Fibroblast of peridontal ligament (primary cell): ENCODE measurements at regions not wholly inside any gene's neighbourhood (a gene's known extent, or its start where the extent isn't known, plus 50 kb on each side); places are given as distances from the start of the nearest gene placed in this dataset.
"Not testable (repeated sequence)": the region's sequence is repeated elsewhere in the genome, so short reads cannot be mapped to it uniquely, and the experiment has no call there.

Source experiments
- DNase-seq: peaks from one replicate; pipeline ENCODE4 v3.0.0-alpha.2; 2010; ENCODE audit errors: extremely low read depth

DNA sequence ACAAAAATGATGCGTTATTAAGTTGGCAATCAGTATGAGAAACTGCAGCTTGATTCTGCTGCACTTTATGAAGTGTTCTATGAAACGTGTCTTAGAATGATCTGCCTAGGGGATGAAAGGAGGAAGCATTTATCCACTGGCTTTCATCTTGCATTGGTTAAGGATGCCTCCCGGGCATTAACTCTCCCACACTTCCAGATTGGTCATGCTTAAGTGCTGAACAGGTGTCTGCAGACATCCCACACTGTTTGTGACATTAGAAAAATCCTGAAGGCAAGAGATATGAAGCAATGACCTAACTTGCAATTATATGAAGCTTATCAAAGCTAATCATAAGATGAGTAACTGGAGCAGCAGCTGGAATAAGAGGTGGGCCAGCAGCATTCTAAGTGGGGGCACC lies 437.3 kb downstream of the NSUN3 start:
- DNase-seq = no peak

DNA sequence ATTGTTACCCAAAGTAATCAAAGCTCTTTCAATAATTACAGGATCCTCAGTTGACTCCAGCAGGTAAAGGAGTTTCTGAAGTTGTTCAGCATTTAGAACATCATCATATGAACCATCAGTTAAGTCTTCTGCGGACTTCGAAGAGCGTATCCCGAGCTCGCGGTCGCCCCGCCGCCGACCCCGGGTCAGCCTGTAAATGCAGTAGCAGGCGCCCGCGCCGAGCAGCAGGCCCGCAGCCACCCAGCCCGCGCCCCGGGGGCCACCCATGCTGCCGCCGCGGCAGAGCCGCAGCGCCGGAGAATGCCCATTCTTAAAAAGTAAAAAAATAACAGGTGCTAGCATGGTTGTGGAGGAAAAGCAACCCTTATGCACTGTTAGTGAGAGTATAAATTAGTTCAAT lies 444.5 kb downstream of the NSUN3 start:
- DNase-seq = not testable (repeated sequence)

DNA sequence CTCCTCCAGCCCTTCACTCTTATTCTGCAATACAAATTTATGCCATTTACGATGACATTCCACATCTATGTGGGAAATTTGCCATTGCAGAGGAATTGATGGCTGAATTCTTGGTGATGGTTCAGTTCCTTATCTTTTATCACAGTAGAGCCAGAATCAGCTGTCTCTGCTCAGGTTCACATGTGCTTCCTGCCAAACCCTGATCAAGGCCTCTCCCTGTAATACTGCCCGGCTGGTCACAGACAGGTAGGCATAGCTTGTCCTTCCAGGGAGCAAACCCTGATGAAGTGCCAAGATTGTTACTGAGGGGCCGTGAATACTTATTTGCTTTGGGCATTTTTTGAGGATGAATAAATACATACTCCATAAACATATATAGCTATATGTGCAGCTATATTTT lies 450.0 kb downstream of the NSUN3 start:
- DNase-seq = no peak

DNA sequence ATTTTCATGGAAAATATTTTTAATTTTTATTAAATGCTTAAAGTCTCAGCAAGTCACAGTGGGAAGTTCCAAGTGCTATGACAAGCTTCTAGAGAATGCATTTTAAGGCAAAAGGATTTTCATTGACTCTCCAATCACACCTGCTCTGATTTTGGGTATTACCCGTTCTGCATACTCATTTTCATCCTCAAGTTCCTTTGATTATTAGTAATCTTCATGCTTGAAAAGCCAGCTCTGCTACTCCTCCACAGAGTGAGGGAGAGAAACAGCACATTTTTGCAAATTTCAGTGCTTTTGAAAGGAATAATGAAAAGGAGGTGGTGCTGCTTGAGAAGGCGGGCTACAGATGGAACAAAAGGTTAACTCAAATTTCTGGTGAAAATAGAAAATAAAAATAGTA lies 450.7 kb downstream of the NSUN3 start:
- no peak for DNase-seq

DNA sequence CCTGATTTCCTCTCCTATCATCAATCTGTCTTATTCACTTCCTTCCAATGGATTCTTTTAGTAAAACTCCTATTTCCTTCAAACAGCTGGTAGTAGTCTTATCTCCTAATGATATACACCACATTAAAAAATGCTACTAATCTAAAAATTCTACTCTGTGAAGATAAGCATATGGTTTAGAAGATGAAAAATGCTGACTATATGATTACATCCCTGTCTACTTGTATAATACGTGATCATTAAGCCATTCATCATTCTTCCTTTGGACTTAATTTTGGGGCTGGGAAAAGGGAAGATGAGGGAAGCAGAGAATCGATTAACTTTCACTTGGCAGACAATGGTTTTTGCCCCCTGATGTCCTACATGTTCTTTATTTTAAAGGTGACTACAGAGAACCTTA lies 453.1 kb downstream of the NSUN3 start:
- no peak for DNase-seq

DNA sequence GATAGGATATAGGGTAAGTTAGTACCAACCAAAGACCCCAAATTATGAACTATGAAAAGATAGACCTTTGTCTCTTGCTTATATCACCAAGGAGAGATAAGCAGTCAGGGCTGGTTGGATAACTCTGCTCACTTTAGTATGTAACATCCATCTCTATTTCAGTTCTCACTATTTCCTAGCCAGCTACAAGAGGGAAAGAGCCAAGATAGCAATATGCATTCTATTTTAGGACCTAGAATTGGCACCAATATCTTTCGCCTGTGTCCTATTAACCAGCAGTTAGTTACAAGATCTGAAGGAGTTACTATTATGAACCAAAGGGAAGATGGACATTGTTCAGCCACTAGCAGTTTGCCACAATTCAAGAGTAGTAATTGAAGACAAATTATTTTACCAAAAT lies 457.5 kb downstream of the NSUN3 start:
- no peak for DNase-seq

DNA sequence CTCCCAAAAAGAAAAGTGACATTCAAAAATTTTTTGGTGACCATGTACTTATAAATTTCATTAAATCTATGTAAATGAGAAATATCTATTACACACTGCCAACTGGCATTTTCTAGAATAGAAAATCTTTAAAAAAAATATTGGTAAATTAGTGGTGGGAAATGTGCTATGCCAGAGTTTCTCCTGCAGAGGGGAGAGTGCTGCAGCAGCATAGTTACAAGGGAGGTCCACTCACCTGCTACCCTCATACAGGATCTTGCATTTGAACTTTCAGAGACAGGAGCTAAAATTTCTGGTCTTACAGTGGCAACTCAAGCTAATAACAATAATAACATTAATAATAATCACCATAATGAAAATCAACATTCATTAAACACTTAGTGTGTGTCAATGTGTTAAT lies 459.6 kb downstream of the NSUN3 start:
- no peak for DNase-seq

DNA sequence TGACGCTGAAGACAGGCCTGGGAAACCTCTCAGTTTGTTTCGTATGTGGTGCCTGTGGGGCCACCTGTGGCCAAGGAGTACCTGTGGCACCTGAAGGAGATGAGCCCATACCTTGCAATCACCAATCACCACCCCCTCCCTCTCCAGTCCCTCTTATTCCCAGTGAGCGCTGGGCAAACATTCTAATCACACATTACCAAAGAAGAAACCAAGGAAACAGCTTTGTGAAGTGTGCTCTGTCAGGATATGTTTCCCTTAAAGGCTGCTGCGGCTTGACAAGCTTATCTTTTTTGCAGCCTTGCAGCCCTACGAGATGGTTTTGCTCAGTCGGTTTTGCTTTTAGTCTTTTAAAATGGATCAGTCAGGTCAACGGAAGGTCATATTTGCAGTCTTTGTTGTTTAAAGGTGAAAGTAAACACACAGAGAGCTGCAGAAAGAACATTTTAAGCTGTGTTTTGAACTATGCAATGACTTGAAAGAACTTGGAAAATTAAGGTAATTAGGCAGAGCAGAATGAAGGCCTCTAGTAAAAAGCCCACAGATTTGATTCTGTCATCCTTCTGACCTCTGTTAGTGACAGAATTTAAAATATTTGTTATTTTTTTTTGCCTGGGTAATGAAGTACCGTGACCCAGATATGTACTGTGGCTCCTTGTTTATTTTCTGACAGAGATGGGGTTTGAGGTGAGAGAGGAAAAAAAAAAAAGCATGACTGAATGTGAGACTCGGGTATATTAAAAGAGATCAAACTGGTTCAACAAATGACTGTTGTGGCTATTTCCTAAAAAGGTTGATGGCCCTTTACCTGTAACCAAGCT lies 461.4 kb downstream of the NSUN3 start:
- DNase-seq = no peak

DNA sequence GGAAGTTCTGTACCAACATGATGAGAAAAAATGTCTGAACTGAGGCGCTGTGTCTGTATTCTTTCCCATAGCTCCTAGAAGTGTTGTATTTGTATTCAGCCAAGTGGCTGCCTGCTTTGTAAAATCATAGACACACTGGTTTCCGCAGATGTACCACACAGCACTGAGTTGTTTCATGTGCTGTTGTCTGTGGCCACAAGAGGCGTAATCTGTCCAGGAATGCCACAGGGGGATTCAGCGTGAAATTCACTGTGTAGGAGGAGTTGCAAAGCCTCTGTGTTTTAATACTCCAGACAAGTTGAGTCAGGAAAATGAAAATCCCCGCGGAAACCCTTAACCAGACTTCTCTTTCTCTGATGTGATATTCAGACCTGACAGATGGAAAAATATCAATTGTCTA lies 462.2 kb downstream of the NSUN3 start:
- no peak for DNase-seq

DNA sequence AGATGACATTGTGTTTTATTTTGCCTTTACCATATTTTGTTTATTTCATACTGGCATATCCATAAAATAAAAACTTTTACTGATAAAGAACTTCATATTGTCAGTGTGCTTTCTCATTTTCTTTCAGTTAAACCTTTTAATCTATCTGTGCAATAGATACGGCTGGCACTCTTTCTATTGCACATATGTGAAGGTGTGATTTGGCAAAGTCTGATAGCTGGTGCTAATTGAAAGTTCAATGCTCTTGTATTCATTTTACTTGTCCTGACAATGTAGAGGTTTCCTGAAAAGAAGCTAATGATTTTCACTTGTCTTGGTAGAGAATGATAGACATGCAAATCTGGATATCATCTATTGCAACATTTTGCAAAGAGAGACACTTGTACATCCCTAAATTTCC lies 467.0 kb downstream of the NSUN3 start:
- no peak for DNase-seq

DNA sequence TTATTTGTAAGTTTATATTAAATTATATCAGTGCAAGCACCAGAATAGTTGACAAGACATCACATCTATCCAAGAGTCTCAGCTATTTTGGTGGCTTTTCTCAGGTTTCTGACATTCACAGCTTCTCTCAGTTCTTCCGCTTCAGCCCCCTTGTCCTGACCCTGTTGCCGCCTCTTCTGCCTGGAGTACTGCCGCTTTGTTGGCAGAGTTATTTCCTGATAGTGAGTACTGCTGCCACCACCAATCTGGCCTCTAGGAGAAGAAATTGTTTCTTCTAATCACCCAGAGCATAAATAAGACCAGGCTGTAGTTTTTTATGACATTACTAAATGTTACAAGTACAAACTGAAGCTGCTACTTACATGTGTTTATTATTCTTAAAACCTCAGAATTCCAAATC lies 470.1 kb downstream of the NSUN3 start:
- DNase-seq = no peak

DNA sequence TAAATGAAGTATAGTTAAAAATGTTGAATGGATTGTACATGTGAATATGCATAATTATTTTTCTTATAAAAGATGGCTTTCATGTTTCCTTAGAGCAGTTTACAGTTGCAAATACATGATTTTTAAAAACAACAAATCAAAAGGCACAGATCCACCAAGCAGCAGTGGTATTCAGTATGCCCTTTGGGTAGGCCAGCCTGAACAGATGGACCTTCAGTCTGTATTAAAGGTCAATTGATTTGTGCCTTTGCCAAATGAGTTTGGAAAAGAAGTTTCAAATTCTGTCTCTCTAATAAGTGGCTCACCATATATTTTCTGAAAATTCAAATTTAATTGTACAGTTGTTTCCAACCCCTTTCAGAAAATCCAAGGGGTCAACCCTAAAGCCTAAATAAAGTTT lies 477.1 kb downstream of the NSUN3 start:
- no peak for DNase-seq

DNA sequence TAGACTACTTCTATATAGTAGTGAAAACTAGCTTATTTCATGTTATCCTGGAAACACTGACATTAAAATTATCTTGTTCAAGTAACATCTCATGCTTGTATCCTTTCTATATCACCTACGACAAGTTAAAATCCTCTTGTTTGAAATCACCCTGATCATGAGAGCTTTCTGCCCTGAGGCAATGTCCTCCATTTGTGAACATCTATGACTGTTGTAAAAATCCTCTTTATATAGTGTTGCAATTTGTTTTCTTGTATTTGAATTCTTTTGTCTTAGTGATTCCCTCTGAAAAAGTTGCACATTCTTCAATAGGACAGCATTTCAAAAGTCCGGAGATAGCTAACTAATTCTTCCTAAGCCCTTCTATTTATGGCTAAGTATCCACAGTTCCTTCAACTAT lies 480.3 kb downstream of the NSUN3 start:
- DNase-seq = no peak

DNA sequence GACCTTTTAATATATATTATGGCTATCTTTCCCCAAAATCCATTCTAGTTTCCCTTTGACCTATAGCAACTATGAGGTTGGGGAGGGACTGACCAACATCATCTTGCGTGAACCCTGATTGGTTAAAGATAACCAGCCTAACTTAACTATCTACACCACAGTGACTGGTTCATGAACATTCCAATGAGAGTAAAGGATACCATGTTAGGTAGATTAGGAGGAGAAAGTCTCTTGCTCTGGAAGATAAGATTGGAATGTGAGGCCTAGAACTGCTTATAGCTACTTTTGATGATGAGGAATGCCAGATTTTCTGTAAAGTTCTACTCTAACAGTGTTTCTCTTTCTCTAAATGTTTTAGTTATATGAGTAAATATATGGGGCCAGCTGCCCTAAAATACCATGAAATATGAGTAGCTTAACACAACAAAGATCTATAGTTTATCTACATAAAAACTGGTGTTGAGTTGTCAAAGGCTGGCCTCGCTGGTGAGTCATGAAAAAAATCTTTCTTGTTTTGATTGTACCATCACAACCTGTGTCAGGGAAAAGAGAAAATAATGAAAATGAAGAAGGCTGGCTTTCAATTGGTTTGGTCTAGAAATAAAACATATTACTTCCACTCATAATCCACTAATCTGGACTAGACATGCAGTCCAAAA lies 481.4 kb downstream of the NSUN3 start:
- DNase-seq = no peak

DNA sequence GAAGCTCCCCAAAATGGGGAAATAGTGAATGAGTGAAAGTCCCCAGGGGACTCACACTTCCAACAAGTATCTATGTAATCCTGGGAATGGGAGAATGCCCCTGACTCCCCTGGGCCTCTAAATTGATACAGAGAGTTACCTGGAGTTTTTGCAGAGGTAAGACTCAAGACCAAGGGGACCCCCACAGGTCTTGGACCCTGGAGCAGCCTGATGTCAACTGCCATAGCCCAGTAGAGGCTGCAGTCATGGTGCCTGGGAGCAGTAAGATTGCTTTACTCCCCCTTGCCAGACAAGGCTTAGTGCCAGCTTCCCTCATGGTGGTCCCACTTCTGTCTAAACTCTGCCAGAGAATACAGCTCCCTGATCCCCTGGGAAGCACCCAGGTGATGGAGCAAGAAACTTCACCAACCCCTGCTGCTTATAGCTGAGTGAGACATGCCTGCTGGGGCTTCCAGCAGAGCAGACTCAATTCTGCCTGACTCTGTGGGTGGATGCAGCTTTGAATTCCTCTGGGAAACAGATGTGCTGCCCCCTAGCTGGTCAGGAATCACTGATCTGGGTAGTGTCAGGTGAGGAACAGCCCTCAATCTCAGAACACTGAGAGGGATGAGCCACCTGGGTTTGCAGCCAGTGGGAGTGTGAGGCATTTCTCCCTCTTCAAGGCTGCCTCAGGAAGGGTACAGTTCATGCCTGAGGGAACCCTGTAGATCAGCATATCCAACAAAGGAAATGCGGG lies 485.9 kb downstream of the NSUN3 start:
- no peak for DNase-seq

DNA sequence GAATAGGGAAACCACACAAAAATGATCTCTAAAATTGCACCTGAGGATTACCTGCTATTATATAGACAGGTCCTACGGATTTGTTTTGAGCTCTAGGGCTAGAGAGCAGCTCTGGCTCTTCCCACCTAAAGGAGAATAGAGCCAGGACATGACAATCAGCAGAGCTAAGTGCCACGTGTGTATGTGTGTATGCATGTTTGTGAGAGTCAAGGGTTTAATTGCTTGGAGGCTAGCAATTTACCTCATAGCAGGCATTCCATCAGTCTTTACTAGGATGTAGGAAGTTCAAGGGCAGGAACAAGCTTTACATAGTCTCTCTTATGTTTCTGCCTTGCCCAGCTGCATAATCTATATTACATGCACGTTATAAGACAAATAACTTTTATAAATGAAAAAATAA lies 498.2 kb downstream of the NSUN3 start:
- DNase-seq = no peak

DNA sequence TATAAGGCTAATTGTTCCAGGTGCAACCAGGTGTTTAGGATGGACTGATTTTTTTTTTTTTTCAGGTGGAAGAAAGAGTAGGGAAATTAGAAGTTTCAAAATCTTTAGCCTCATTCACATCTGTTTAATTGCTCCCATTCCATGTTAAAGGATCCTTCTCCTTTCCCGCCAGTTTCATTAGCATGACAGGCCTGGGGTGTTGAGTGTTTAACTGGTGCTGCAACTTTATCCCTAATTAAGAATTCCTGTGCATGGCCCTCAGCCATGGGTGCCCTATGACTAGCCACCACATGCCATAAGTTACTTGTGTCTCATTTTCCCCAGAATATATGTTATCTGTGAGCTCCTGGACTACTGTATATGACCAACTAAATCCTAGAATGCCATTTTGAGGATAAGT lies 501.4 kb downstream of the NSUN3 start:
- no peak for DNase-seq

DNA sequence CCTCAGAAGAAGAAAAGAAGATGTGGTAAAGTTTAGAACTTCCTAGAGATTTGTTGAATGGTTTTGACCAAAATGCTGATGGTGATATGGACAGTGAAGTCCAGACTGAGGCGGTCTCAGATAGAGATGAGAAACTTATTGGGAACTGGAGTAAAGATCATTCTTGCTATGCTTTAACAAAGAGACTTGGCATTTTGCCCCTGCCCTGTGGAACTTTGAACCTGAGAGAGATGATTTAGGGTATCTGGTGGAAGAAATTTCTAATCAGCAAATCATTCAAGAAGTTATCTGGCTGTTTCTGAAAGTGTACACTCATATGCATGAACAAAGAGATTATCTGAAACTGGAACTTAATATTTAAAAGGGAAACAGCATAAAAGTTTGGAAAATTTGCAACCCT lies 505.2 kb downstream of the NSUN3 start:
- no peak for DNase-seq

DNA sequence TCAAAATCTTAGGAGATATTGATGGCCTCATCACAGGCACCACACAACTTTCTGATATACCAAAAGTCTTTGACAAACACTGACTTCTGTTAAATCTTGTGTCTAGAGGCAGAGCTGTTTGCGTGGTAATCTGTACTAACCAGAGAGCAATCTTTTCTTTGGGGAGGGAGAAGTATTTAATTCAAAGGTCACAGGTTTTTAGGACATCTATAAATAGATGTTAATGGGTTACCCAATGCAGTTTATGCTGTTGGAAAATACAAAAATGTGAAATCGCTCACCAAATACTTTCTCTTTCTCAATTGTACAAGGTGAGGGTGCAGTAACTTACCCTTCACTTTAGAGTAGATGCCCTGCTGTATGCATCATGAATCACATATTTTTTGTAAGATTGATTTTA lies 510.5 kb downstream of the NSUN3 start:
- no peak for DNase-seq

DNA sequence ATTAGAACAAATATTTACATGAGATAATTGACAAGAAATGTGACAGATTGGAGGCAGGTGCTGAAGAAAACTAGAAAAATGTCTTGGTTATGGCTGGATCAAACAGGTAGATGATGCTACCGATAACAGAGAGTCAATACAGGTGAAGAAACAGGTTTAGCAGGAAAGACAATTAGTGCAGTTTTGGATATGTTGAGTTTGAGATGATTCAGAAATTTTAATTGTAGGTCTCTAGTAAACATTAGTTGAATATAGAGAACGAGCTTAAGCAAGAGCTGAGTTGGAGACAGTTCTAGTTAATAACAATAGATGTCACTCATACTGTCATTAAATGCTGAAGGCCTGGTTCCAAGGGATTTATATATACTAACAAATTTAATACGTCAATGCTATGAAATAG lies 524.4 kb downstream of the NSUN3 start:
- no peak for DNase-seq

DNA sequence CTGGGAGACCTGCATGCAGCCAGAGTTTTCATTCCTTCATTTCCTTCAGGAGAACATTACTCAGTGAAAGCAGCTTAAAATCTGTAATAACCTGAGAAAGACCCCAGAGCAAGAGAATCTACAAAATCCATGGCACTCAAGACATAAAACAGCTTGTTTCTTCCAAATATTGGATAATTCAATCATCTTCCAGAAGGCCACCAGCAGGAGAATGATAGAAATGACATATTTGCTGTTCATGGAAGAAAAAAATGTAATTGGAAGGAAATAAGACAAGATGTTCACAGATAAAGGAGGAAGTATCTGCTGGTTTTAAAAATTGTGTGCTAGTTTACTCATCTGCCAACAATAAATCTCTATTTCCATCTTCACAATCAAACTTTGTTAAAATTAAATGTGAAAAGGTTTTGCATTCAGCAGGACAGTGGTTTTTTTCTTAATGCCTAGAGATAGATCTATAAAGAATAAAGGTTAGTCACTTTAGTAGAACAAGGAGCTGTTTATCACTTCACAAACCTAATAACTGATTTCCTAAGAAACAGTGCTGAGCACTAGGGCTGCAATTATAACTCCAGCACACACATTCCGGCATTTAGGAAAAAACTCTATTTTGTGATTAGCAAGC lies 530.8 kb downstream of the NSUN3 start:
- DNase-seq = no peak

DNA sequence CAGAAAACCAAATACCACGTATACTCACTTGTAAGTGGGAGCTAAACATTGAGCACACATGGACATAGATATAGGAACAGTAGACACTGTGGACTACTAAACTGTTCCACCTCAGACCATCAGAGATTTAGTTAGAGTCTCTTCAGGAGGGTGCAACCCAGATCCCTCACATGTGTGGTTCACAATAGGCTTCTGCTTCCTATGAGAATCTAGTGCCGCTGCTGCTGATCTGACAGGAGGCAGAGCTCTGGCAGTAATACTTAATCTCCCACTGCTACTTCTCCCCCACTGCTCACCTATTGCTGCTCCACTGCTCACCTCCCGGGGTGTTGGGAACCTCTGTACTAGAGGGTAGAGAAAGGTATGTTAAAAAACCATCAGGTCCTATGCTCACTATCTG lies 533.3 kb downstream of the NSUN3 start:
- DNase-seq = no peak
